HG03280 (cell line): ENCODE measurements at regions not wholly inside any gene's neighbourhood (a gene's known extent, or its start where the extent isn't known, plus 50 kb on each side); places are given as distances from the start of the nearest gene placed in this dataset.

Experiments
- ATAC-seq: cut with Tn5 transposase; IDR thresholded peaks from one replicate; pipeline ENCODE4 v1.9.1; 2021; ENCODE audit warnings: mild to moderate bottlenecking, moderate library complexity; ENCODE audit not compliant: unreplicated experiment

- ATAC-seq: no peak
These were observed 413.6 kb downstream of the CDH2 start for GRCh38 chr18:27763341-27763740.

DNA sequence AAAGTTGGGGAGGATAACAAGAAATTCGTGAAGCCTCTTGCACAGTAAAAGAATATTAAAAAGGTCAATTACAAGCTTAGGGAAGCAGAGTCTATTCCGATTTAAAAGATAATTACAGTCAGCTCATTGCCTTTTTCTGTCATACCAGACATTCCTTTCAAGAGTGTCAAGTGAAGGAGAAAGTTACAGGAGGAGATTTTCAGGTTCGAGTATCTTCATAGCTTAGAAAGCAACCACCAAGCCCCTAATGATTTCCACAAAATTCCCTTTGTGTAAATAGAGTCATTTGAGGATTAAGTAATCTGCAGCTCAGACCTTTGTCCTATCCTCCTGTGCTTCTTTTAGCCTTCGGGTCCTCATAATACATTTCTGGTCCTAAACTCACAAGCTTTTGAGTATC lies 414.9 kb downstream of the CDH2 start:
- ATAC-seq: no peak

GRCh38 chr18:27752944-27753343 lies 424.0 kb downstream of the CDH2 start:
- no peak for ATAC-seq

- no peak for ATAC-seq
These were observed 426.0 kb downstream of the CDH2 start for GRCh38 chr18:27750923-27751322.

- ATAC-seq: no peak
These were observed 426.9 kb downstream of the CDH2 start for GRCh38 chr18:27750014-27750413.

- ATAC-seq: no peak
These were observed 427.7 kb downstream of the CDH2 start for GRCh38 chr18:27749194-27749593.

GRCh38 chr18:27746241-27746640 lies 430.7 kb downstream of the CDH2 start:
- no peak for ATAC-seq

GRCh38 chr18:27735117-27735516 lies 441.8 kb downstream of the CDH2 start:
- ATAC-seq: no peak

DNA sequence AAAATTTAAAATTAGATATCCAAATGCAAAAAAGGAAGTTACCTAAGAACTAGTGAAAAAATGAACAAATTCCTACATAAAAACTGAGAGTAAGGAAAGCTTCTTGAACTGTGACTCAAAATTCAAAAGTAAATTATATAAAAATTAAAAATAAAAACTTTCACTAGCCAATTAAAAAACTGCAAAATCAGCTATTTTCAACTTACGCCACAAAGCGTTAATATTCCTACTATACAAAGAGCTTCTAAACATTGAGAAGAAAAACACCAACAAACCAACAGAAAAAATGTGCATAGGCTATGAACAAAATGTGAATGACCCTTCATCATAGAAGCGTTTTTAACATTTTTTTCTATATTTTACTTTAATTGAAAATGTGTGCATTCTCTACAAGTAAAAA lies 445.7 kb downstream of the CDH2 start:
- no peak for ATAC-seq

GRCh38 chr18:27728659-27729058 lies 448.3 kb downstream of the CDH2 start:
- ATAC-seq: no peak

- ATAC-seq: no peak
These were observed 452.6 kb downstream of the CDH2 start for GRCh38 chr18:27724362-27724761.

DNA sequence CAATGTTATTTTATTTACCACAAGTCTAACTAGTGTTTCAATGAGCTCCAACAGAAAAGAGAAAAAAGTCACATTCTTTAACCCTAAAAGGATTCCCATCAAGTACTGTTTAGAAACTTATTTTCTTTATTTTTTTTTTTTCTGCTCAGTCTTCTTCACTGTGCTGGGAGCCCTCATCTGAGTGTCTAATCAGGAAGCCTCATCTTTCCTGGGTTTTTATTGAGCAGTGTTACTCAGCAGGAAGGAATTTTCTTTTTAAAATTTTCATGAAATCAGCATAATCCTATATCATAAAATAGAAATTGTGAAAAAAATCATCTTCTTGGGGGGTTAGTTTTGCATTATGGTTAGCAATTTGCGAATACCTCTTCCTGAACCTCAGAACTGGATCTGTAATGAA lies 453.8 kb downstream of the CDH2 start:
- ATAC-seq: no peak

DNA sequence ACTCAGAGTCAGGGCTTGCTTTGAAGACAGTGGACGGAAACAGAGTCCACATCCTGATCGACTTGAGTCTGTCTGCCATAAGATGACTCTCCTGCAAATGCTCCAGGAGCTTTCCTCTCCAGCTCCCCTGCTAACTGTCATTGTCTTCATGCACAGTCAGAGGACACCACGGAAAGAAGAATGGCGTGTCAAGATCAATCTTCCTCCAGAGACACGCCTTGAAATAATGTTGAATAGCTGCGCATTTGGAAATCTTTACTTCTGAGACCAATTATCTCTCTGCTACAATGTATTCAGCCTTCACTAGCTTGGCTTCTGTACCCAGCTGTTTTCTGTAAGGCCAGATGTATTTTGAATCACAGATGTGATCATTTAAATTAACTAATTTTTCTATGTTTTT lies 457.2 kb downstream of the CDH2 start:
- ATAC-seq: no peak

- ATAC-seq: no peak
These were observed 459.1 kb downstream of the CDH2 start for GRCh38 chr18:27717816-27718215.

DNA sequence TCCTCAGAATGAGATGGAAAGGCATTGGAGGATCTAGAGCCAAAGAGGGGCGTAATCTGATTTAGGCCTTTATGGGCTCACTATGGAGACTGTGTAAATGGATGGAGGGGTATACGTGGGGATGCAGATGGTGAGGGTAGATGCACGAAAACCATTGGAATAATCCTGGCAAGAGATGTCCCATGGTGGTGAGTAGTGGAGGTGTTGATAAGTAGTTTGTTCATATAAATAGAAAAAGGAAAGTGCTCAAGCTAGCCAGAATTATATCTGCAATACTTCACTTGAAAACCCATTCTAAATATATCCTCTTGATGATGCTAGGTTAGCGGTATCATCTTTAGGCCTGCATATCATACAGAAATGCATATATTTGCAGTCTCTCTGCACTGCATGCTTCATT lies 459.7 kb downstream of the CDH2 start:
- ATAC-seq: no peak

GRCh38 chr18:27715751-27716150 lies 461.2 kb downstream of the CDH2 start:
- no peak for ATAC-seq

GRCh38 chr18:27713738-27714095 lies 463.2 kb downstream of the CDH2 start:
- ATAC-seq: no peak

GRCh38 chr18:27713037-27713737 lies 463.7 kb downstream of the CDH2 start:
- no peak for ATAC-seq

- no peak for ATAC-seq
These were observed 464.9 kb downstream of the CDH2 start for GRCh38 chr18:27712066-27712465.

GRCh38 chr18:27711382-27711781 lies 465.5 kb downstream of the CDH2 start:
- ATAC-seq: no peak

DNA sequence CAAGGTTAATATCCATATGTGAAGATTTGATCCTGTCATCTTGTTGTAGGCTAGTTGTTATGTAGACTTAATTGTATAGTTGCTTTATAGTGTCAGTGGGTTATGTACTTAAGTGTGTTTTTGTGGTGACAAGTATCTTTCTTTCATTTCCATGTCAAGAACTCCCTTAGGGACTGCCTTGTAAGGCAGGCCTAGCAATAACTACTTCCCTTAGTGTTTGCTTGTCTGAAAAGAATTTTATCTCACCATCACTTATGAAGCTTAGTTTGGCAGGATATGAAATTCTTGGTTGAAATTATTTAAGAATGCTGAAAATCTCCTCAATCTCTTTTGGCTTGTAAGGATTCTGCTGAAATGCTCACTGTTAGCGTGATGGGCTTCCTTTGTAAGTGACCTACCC lies 467.6 kb downstream of the CDH2 start:
- ATAC-seq: no peak

GRCh38 chr18:27707201-27707600 lies 469.7 kb downstream of the CDH2 start:
- no peak for ATAC-seq

GRCh38 chr18:27704736-27705361 lies 472.1 kb downstream of the CDH2 start:
- ATAC-seq: no peak
